Stimulated activated CD4-positive, alpha-beta T cell treated with anti-CD3 and anti-CD28 coated beads, Interleukin-2, amount 100 ng/mL, for 48 hours (primary cell): ENCODE measurements at regions not wholly inside any gene's neighbourhood (a gene's known extent, or its start where the extent isn't known, plus 50 kb on each side); places are given as distances from the start of the nearest gene placed in this dataset.
"Not testable (repeated sequence)": the region's sequence is repeated elsewhere in the genome, so short reads cannot be mapped to it uniquely, and the experiment has no call there.

ENCODE experiments used
- DNase-seq, 2 donors: peaks; one replicate each; pipeline ENCODE4 v3.0.0-alpha.2; 2020

DNA sequence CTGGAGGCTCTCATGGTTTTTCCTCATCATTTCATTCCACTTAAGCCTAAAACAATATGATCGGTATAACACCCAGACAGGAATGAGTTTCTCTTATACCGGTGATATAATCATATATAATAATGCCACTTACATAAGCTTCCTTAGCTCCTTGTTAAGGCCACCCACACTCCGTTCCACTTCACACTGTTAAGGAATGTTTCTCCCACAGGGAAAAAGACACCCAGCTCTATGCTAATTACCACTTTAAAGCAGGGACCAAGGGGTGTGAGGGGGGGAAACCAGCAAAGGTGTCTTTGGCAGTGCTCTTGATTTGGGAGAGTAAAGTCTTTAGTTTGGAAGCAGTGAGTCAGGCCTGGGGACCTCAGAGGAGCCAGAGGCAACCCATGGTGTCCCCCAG, 245.4 kb downstream of the NPIPA7 start:
- DNase-seq: not testable (repeated sequence)

DNA sequence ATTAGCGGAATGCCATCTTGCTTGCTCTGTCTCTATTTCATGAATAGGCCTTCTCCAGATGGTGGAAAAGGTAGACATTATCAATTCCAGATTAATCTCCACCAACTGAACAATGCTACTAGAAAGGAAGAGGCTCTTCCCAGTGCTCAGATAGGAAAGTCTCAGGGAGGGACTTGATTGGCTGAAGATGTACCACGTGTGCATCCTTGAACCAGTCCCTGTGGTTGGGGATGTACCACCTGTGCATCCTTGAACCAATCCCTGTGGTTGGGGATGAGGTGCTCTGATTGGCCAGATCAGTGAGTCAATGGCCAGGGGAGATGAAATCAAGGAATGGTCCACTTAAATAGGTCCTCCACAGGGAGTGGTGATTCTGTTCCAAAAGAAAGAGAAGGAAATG, 246.2 kb downstream of the NPIPA7 start:
- not testable (repeated sequence) for DNase-seq

DNA sequence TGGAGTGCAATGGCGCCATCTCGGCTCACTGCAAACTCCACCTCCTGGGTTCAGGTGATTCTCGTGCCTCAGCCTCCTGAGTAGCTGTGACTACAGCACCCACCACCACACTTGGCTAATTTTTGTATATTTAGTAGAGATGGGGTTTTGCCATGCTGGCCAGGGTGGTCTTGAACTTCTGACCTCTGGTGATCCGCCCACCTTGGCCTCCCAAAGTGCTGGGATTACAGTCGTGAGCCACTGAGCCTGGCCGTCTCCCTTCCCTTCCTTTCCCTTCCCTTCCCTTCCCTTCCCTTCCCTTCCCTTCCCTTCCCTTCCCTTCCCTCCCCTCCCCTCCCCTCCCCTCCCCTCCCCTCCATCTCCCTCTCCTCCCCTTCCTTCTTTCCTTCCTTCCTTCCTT, 248.9 kb downstream of the NPIPA7 start:
- not testable (repeated sequence) for DNase-seq

DNA sequence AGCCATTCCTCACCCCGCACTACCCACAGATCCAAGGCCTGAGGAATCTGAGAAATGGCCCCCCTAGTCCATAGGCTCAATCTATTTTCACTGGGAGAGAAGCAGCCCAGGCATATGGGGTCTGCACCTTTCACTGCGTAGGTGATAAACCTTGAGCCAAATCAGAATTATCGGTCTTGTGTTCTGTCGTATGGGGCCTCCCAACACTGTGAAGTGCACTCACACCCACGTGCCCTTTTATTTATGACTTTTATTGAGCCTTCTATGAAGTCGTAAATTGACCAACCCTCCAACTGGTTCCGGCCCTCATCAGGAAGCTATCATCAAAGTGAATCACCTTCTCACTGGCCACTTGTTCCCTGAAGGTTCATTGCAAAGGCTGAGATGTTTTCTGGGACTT, 259.3 kb downstream of the NPIPA7 start:
- DNase-seq: not testable (repeated sequence)

DNA sequence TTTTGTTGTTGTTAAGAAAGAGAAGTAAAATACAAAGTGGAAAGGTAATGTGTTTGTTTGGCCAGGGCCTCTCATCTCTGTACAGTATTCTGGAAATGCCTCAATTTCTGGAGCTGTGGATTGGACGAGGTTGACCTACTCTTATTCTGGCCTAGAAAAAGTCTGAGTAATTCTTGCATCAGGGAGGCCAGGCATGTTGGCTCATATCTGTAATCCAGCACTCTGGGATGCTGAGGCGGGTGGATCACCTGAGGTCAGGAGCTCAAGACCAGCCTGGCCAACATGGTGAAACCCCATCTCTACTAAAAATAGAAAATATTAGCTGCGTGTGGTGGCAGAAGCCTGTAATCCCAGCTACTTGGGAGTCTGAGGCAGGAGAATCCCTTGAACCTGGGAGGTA, 259.8 kb downstream of the NPIPA7 start:
- not testable (repeated sequence) for DNase-seq

DNA sequence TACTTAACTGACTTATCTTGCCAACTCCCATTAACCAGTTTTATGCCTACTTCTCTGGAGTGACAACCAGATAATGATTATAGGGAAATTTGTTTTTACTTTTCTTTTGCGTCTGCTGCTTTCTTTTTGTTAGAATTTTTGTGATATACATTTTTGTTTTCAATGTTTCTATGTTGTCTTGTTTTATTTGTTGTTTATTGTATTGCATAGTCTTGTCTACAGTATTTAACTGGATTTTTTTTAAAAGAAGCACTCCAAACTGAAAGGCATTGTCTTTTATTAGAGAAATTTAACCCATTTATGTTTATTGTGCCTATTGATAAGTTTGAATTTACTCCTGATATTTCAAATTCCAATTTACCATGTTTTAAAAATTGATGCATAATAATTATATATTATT, 264.9 kb downstream of the NPIPA7 start:
- not testable (repeated sequence) for DNase-seq

DNA sequence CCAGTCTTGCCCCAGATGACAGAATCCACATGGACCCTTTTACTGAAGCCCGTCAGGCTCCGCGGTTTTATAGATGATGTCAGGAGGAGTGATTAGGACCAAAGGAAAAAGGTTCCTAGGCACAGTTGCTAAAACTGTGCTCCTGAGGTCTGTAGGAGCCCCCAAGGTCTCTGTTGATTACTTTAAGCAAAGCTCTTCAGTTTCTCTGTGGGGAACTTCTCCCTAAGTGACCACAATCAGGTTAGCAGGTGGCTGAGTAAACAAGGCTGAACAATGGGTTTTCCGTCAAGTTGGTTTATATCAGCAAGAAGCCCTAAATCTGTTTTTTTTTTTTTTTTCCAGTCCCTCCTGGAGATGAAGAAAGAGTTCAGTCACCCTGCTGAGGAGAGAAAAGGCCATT, 269.1 kb downstream of the NPIPA7 start:
- not testable (repeated sequence) for DNase-seq

DNA sequence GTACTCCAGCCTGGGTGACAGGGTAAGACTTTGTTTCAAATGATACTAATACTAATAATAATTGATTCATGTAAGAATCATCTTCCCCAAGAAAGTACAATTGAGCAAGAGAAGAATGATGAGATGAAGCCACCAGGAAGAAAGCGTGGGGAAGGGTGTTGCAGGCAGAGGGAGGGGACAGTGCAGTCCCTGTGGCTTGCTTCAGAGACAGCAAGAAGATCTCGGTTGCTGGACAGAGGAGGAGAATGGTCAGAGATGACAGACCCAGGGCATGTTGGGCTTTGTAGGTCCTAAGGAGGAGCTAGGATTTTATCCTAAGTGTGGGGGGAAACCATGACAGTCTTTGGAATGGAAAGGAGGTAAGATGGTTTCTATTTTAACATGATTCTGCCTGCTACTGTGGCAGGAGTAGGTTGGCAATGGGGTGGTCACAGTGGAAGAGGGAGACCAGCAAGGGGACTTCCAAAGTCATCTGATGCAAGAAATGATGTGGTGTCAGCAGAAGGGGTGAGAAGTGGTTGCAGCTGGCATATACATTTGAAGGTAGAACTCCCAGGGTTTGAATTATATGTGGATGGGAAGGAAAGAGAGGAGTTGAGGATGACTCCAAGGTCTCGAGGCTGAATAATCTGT, 293.4 kb downstream of the NPIPA7 start:
- DNase-seq: not testable (repeated sequence)

DNA sequence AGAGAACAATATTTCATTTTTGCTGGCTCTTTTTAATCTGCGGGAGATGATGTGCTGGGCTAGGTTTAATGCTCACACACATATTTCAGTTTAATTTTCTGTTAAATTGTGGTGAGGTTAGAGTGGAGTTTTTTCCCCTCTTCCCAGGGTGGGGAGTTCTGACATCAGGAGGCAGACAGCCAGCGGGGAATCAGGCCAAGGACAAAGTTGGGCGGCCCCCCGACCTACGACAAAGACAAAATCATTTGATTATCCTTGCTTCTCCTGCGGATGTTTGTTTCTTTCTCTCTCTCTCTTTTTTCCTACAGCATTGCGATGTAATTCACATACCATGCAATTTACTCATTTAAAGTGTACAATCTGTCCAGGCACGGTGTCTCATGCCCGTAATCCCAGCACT, 295.9 kb downstream of the NPIPA7 start:
- not testable (repeated sequence) for DNase-seq

DNA sequence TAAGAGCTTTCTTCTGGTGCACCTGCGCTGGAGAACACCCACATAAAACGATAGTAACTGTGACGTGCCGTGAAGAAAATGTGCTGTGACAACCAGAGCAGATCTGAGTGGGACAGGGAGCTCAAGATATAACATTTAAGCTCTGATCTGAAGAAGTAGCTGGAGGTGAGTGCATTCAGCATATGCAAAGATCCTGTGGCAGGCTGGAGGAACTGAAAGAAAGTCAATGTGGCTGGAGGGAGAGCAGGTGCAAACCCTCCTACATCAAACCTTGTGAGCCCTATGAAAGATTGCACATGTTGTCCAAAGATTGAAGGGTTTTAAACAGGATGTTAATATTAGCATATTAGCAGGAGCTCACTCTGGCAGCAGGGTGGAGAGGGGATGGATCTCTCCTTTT, 342.9 kb downstream of the NPIPA7 start:
- not testable (repeated sequence) for DNase-seq

DNA sequence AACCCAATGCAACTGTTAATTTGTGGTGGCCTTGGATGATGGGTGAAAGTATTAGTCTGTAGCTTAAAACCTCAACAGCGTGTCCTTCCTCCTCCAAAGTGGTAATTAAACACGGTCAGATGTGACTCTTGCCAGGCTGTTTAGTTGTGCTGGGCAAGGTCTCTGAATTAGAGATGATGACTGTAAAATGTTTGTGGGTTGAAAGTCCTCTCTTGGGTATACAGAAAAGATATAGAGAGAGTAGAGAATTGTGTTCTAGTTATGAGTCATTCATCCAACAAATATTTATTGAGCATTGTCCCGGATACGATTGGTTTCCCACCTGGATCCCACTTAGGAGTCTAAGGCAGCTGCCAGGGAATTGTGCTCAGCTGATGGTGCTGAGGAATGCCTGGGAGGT, 343.7 kb downstream of the NPIPA7 start:
- not testable (repeated sequence) for DNase-seq

DNA sequence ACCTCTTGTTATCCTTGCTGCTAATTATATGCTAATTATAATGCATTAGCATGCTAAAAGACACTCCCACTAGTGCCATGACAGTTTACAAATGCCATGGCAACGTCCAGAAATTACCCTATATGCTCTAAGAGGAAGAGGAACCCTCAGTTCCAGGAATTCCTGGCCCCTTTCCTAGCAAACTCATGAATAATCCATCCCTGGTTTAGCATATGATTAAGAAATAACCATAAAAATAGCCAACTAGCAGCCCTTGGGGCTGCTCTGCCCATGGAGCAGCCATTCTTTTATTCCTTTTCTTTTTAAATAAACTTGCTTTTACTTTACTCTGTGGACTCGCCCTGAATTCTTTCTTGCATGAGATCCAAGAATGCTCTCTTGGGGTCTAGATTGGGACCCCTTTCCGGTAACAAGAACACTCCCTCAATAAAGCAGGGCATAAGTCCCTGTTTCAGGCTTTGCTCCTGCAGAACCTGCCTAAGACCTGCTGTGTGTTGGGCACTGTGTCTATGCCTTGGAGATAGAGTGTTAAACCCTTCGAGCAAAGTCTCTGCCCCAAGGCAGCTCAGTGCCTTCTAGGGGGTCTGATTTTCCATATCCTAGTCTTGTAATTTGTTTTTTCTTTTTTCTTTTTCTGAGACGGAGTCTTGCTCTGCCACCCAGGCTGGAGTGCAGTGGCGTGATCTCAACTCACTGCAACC, 345.0 kb downstream of the NPIPA7 start:
- not testable (repeated sequence) for DNase-seq

DNA sequence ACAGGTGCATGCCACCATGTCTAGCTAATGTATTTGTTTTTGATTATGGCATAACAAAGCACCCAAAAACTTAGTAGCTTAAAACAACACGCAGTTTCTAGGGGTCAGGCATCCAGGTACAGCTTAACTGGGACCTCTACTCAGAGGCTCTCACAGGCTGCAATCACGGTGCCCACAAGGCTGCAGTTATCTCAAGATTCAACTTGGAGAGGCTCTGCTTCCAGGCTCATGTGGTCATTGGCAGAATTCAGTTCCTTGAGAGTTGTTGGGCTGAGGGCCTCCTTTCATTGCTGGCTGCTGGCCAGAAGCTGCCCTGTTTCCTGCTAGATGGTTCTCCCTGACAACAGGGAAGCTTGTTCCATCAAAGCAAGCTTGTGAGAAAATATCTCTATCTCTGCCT, 348.1 kb downstream of the NPIPA7 start:
- not testable (repeated sequence) for DNase-seq

DNA sequence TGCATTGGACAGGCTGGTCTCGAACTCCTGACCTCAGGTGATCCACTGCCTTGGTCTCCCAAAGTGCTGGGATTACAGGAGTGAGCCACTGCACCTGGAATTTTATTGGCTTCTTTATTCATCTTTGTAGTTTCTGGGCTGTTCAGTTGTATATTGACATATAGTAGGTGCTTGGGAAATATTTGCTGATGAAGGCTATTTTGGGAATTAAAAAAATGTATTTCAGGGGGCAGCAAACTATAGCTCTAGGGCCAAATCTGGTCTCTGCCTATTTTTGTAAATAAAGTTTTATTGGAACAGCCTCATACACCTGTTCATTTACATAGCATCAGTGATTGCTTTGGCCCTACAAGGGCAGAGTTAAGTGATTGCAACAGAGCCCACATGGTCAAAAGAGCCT, 363.6 kb downstream of the NPIPA7 start:
- not testable (repeated sequence) for DNase-seq

DNA sequence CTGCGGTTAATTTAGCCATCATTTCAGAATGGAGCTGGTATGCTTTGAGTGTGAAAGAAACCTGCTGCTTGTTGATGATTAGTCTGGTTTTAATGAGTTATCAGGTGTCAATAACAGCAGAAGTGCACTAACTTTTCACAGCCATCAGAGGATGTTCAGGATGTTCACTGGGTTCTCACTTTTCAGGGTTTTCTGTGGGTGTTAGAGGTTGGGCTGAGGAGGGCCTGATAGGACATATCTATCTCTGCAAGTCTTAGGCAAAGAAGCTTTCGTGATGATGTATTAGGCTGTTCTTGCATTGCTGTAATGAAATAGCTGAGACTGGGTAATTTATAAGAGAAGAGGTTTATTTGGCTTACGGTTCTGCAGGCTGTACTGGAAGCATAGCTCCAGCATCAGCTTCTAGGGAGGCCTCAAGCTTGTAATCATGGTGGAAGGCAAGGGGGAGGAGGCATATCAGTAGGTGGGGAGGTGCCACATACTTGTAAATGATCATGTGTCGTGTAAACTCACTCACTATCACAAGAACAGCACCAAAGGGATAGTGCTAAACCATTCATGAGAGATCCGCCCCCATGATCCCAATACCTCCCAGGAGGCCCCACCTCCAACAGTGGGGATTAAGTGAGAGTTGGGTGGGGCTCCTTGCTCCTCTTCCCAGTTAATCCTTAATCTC, 376.2 kb downstream of the NPIPA7 start:
- DNase-seq: not testable (repeated sequence)

DNA sequence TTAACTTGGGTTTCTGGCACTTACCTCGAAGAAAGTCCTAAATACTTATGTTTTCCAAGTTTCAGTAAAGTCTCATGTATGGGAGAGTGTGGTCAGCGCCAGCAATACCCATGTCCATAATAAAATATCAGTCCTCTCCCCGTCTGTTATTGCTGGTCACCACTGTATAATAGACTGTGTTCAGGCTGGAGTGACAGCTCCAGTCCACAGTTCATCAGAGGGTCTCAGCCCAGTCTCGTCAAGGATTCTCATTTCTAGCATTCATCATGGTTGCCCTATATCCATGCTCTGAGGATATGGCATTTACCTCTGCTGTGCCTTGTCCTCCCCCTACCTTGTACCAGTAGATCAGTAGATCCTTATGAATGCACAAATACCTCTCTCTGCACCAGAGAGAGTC, 384.5 kb downstream of the NPIPA7 start:
- DNase-seq: no peak

DNA sequence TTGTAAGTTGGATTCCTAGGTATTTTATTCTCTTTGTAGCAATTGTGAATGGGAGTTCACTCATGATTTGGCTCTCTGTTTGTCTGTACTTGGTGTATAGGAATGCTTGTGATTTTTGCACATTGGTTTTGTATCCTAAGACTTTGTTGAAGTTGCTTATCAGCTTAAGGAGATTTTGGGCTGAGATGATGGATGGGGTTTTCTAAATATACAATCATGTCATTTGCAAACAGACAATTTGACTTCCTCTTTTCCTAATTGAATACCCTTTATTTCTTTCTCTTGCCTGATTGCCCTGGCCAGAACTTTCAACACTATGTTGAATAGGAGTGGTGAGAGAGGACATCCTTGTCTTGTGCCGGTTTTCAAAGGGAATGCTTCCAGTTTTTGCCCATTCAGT, 391.8 kb downstream of the NPIPA7 start:
- DNase-seq: not testable (repeated sequence)

DNA sequence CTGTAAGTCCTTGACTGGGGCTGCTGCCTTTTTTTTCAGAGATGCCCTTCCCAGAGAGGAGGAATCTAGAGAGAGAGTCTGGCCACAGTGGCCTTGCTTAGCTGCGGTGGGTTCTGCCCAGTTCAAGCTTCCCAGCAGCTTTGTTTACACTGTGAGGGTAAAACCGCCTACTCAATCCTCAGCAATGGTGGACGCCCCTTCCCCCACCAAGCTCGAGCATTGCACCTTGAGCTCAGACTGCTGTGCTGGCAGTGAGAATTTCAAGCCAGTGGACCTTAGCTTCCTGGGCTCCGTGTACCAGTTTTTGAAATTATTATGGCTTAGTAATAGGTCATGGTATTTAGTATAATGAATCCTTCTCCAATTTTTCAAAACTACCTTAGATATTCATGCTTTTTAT, 395.4 kb downstream of the NPIPA7 start:
- no peak for DNase-seq

DNA sequence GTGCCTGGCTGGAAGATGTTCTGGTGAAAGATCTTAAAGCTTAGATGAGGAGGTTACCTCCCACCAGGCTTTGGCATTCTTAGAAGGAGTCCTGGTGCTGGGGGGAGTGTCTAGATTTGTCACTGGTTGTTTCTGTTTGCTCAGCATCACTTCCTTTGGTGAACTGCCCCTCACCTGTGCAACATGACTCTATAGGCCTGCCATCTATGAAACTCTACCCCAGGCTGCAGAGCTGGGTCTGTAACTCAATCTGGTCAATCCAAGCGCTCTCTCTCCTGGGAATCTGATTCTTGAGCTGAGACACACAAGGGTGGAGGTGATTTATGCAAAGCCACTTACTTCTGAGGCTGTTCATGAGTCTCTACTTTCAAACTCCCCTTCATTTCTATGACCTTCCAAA, 399.4 kb downstream of the NPIPA7 start:
- no peak for DNase-seq

DNA sequence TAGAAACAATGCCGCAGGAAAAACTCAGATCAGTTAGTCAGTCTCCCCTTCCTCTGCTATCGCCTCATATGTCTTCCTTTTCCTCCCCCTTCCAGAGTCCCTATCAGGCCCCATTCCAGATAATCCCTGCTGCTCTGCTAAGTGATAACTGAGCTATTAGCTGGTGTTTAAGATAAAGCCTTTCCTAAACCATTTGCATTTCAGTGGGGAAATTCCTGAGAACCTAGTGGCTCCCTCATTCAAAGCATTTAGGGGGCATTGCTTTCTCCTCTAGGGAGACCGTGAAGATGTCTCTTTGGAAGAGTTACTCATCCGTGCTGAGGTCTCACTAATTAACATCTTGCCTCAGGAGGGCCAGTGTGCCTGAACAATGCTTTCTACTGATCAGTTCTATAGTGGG, 401.6 kb downstream of the NPIPA7 start:
- no peak for DNase-seq

DNA sequence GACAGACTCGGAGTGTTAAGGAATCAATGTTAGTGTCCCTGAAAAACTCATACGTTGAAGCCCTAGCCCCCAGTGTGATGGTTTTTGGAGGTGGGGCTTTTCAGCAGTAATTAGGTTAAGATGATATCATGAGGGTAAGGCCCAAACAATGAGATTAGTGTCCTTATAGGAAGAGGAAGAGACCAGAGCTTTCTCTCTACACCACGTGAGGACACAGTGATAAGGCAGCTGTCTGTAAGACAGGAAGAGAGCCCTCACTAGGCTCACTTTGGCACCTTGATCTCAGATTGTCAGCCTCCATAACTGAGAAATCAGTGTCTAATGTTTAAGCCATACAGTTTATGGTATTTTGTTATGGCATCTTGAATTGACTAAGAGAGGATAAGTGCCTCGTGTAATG, 403.2 kb downstream of the NPIPA7 start:
- no peak for DNase-seq

DNA sequence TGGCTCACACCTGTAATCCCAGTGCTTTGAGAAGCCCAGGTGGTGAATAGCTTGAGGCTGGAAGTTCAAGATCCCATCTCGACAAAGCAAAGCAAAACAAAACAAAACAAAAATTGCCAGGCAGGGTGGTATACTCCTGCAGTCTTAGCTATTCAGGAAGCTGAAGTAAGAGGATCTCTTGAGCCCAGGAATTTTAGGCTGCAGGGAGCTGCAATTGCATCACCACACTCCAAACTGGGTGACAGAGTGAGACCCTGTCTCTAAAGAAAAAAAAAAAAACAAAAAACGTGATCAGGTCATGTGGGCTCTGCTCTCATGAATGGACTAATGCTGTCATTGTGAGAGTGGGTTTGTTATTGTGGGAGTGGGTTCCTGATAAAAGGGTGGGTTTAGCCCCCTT, 409.1 kb downstream of the NPIPA7 start:
- DNase-seq: no peak

DNA sequence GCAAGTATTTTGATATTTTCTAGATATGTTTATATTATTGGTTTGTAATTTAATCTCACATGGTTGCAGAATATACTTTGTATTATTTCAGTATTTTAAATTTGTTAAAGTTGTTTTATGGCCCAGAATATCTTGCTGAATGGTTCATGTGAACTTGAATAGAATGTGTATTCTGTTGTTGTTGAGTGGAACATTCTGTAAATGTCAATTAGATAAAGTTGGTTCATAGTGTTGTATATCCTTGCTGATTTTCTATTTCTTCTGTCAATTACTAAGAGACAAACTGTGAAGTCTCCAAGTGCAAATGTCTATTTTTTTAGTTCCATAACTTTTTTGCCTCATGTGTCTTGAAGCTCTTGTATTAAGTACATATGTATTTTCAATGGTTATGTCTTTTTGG, 411.7 kb downstream of the NPIPA7 start:
- no peak for DNase-seq

DNA sequence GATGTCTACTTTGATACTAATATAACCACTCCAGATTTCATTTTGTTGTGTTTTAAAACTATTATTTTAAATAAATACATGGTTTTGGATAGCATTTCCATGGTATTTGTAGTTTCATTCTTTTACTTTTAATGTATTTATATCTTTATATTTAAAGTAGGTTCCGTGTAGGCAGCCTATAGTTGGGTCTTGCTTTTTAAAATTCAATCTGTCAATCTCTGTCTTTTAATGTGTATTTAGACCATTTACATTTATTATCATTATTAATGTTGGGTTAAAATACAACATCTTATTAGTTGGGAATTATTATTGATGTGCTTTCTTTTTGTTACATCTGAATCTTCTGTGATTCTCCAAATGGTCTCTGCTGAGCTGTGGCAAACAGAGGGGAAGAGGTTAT, 412.1 kb downstream of the NPIPA7 start:
- no peak for DNase-seq
